IMR-90 (cell line): ENCODE measurements at regions not wholly inside any gene's neighbourhood (a gene's known extent, or its start where the extent isn't known, plus 50 kb on each side); places are given as distances from the start of the nearest gene placed in this dataset.

Source experiments
- ATAC-seq: fragments of 200-7000 bp; cut with Tn5 transposase; 2 replicates; pipeline ENCODE4 v1.9.1; 2020; ENCODE audit warnings: low read depth, mild to moderate bottlenecking, moderate library complexity
- BruUV-seq: library from RNA; stranded (reverse); fragments of 400-500 nt; replicated peaks from 2 replicates; lab custom pipeline; 2021; lab: Mats Ljungman, UMichigan
- CTCF ChIA-PET: fragments of 300-600 bp; formaldehyde crosslinking; extraction: SDS; loops from one replicate; lab custom pipeline; 2021; ENCODE audit warnings: antibody characterized with exemption; lab: Yijun Ruan, JAX
- POLR2A ChIA-PET: fragments of 300-600 bp; sonication (Branson Sonifier 250); formaldehyde crosslinking; loops from one replicate; lab custom pipeline; 2022; ENCODE audit warnings: antibody characterized with exemption; ENCODE audit not compliant: unreplicated experiment; lab: Charles Lee
- DNase-seq: peaks from one replicate; pipeline ENCODE4 v3.0.0; 2013
- H2AFZ ChIP-seq: replicated peaks from 2 replicates; pipeline ENCODE3; 2013; ENCODE audit warnings: low read length, mild to moderate bottlenecking; ENCODE audit not compliant: poor library complexity
- H2AK5ac ChIP-seq: 2 replicates; pipeline ENCODE4 v1.6.1; 2013; ENCODE audit warnings: low read depth, low read length, inconsistent platforms
- H2AK9ac ChIP-seq: replicated peaks from 2 replicates; pipeline ENCODE3; 2013; ENCODE audit warnings: mild to moderate bottlenecking, low read depth, low read length, moderate library complexity; ENCODE audit not compliant: poor library complexity
- H2BK120ac ChIP-seq: 2 replicates; pipeline ENCODE4 v1.6.1; 2013; ENCODE audit warnings: low read depth, low read length, inconsistent platforms
- H2BK15ac ChIP-seq: 3 replicates; pipeline ENCODE4 v1.6.1; 2013; ENCODE audit warnings: low read depth, low read length, inconsistent platforms
- H2BK20ac ChIP-seq: 2 replicates; pipeline ENCODE4 v1.6.1; 2013; ENCODE audit warnings: low read depth, mild to moderate bottlenecking, inconsistent platforms, low read length, moderate library complexity
- H2BK5ac ChIP-seq: 2 replicates; pipeline ENCODE4 v1.6.1; 2013; ENCODE audit warnings: mild to moderate bottlenecking, low read depth, low read length, inconsistent platforms; ENCODE audit not compliant: poor library complexity, severe bottlenecking
- H3K14ac ChIP-seq: replicated peaks from 2 replicates; pipeline ENCODE4 v1.6.1; 2013; ENCODE audit warnings: low read depth, low read length, inconsistent platforms
- H3K18ac ChIP-seq: 2 replicates; pipeline ENCODE4 v1.6.1; 2013; ENCODE audit warnings: low read depth, low read length, control low read depth
- H3K23ac ChIP-seq: 2 replicates; pipeline ENCODE4 v1.6.1; 2013; ENCODE audit warnings: low read depth, low read length, inconsistent platforms
- H3K27ac ChIP-seq: 2 replicates; pipeline ENCODE4 v1.5.1; 2013; ENCODE audit warnings: mild to moderate bottlenecking, control low read depth, low read length; ENCODE audit not compliant: insufficient read depth
- H3K27me3 ChIP-seq: 2 replicates; pipeline ENCODE4 v1.6.1; 2013; ENCODE audit warnings: low read length; ENCODE audit not compliant: control insufficient read depth, insufficient read depth
- H3K36me3 ChIP-seq: 2 replicates; pipeline ENCODE4 v1.6.1; 2013; ENCODE audit warnings: low read length, mixed read lengths; ENCODE audit not compliant: control insufficient read depth, insufficient read depth
- H3K4ac ChIP-seq: 2 replicates; pipeline ENCODE4 v1.6.1; 2013; ENCODE audit warnings: low read depth, low read length, inconsistent platforms
- H3K4me1 ChIP-seq: 2 replicates; pipeline ENCODE4 v1.6.1; 2013; ENCODE audit warnings: low read length, mixed read lengths; ENCODE audit not compliant: control insufficient read depth, insufficient read depth
- H3K4me2 ChIP-seq: 2 replicates; pipeline ENCODE4 v1.6.1; 2013; ENCODE audit warnings: low read depth, mild to moderate bottlenecking, control low read depth, low read length, moderate library complexity
- H3K4me3 ChIP-seq: 2 replicates; pipeline ENCODE4 v1.5.1; 2013; ENCODE audit warnings: low read depth, mild to moderate bottlenecking, control low read depth, low read length, moderate library complexity; ENCODE audit not compliant: insufficient read depth
- H3K56ac ChIP-seq: 2 replicates; pipeline ENCODE4 v1.6.1; 2013; ENCODE audit warnings: low read length, inconsistent platforms; ENCODE audit not compliant: insufficient read depth; ENCODE audit errors: extremely low read depth
- H3K79me1 ChIP-seq, 2 experiments: 2 replicates each; pipeline ENCODE4 v1.6.1; 2013; ENCODE audit warnings: low read length in 2 of 2, inconsistent platforms in 1 of 2, low read depth in 1 of 2
- H3K9ac ChIP-seq: 2 replicates; pipeline ENCODE4 v1.6.1; 2013; ENCODE audit warnings: low read depth, low read length, control low read depth
- H3K9me1 ChIP-seq: 2 replicates; pipeline ENCODE4 v1.6.1; 2013; ENCODE audit warnings: low read length, inconsistent platforms; ENCODE audit not compliant: insufficient read depth
- H3K9me3 ChIP-seq: 2 replicates; pipeline ENCODE4 v1.6.1; 2013; ENCODE audit warnings: low read length; ENCODE audit not compliant: control insufficient read depth, insufficient read depth
- H4K20me1 ChIP-seq: 2 replicates; pipeline ENCODE4 v1.6.1; 2013; ENCODE audit warnings: low read length, inconsistent platforms; ENCODE audit not compliant: insufficient read depth
- H4K5ac ChIP-seq: 2 replicates; pipeline ENCODE4 v1.6.1; 2013; ENCODE audit warnings: mild to moderate bottlenecking, low read depth, low read length, control low read depth
- H4K8ac ChIP-seq, 2 experiments: 2 replicates each; pipeline ENCODE4 v1.6.1; 2013; ENCODE audit warnings: low read depth in 2 of 2, low read length in 2 of 2, control low read depth in 1 of 2, inconsistent platforms in 1 of 2
- H4K91ac ChIP-seq: 2 replicates; pipeline ENCODE4 v1.6.1; 2013; ENCODE audit warnings: low read depth, low read length, inconsistent platforms; ENCODE audit not compliant: insufficient read depth
- BHLHE40 ChIP-seq: fragments of 150-350 bp; IDR thresholded peaks from 2 replicates; pipeline ENCODE4 v1.6.1; 2016; ENCODE audit warnings: mild to moderate bottlenecking, low read depth, low read length
- CEBPB ChIP-seq: IDR thresholded peaks from 2 replicates; pipeline ENCODE4 v1.6.1; 2012; ENCODE audit warnings: low read depth, low read length, improper control_type of control experiment
- CHD1 ChIP-seq: IDR thresholded peaks from 2 replicates; pipeline ENCODE4 v1.6.1; 2012; ENCODE audit warnings: low read depth, low read length, improper control_type of control experiment
- CTCF ChIP-seq: conservative IDR thresholded peaks from 2 replicates; pipeline ENCODE4 v1.5.1; 2012; ENCODE audit warnings: mild to moderate bottlenecking, low read depth, low read length, improper control_type of control experiment
- ELK1 ChIP-seq: fragments of 150-350 bp; IDR thresholded peaks from 2 replicates; pipeline ENCODE4 v1.6.1; 2016; ENCODE audit warnings: low read depth, mild to moderate bottlenecking, low read length, moderate library complexity, borderline replicate concordance
- FOS ChIP-seq: fragments of 150-350 bp; IDR thresholded peaks from 2 replicates; pipeline ENCODE4 v1.6.1; 2016; ENCODE audit warnings: low read depth, low read length
- MAFK ChIP-seq: IDR thresholded peaks from 2 replicates; pipeline ENCODE4 v1.6.1; 2012; ENCODE audit warnings: low read depth, low read length, improper control_type of control experiment
- MAZ ChIP-seq: IDR thresholded peaks from 2 replicates; pipeline ENCODE4 v1.6.1; 2012; ENCODE audit warnings: low read depth, mild to moderate bottlenecking, low read length, improper control_type of control experiment, moderate library complexity, borderline replicate concordance
- MXI1 ChIP-seq: IDR thresholded peaks from 2 replicates; pipeline ENCODE4 v1.6.1; 2012; ENCODE audit warnings: low read depth, mild to moderate bottlenecking, low read length, moderate library complexity, borderline replicate concordance
- NFE2L2 ChIP-seq: fragments of 150-350 bp; IDR thresholded peaks from 2 replicates; pipeline ENCODE4 v1.6.1; 2016; ENCODE audit warnings: low read depth, mild to moderate bottlenecking, low read length
- POLR2A ChIP-seq: IDR thresholded peaks from 2 replicates; pipeline ENCODE4 v1.6.1; 2012; ENCODE audit warnings: mild to moderate bottlenecking, low read depth, low read length
- RAD21 ChIP-seq: IDR thresholded peaks from 2 replicates; pipeline ENCODE4 v1.6.1; 2012; ENCODE audit warnings: low read length, improper control_type of control experiment
- RCOR1 ChIP-seq: IDR thresholded peaks from 2 replicates; pipeline ENCODE4 v1.6.1; 2012; ENCODE audit warnings: mild to moderate bottlenecking, low read length, improper control_type of control experiment; ENCODE audit not compliant: insufficient replicate concordance
- RFX5 ChIP-seq: IDR thresholded peaks from 2 replicates; pipeline ENCODE4 v1.8.0; 2012; ENCODE audit warnings: low read depth, mild to moderate bottlenecking, low read length, moderate library complexity
- SMC3 ChIP-seq: fragments of 150-350 bp; IDR thresholded peaks from 2 replicates; pipeline ENCODE4 v1.6.1; 2016; ENCODE audit warnings: low read depth, mild to moderate bottlenecking, antibody characterized with exemption, low read length, moderate library complexity
- USF2 ChIP-seq: fragments of 150-350 bp; IDR thresholded peaks from 2 replicates; pipeline ENCODE4 v1.6.1; 2017; ENCODE audit warnings: mild to moderate bottlenecking, antibody characterized with exemption, low read length, low read depth
- WGBS, 2 experiments: methylation state at CpG; one replicate each; pipeline versions ENCODE4 v1.1.5 to v1.1.7; 2013; ENCODE audit warnings: missing lambda C conversion rate in 2 of 2; ENCODE audit not compliant: insufficient read length in 1 of 2; ENCODE audit errors: extremely low coverage in 2 of 2; 5-methylcytosine and 5-hydroxymethylcytosine counted together
- dilution Hi-C: fragments of 300-500 bp; cut with HindIII; formaldehyde crosslinking; loops from one replicate; pipeline ENCODE4 v1.14.3; 2018; ENCODE audit warnings: low sequenced_read_pairs; ENCODE audit not compliant: unreplicated experiment
- in situ Hi-C: fragments of 300-500 bp; cut with MboI; formaldehyde crosslinking; loops from 3 replicates; pipeline ENCODE4 v1.14.3; 2019; ENCODE audit warnings: low sequenced_read_pairs, inconsistent platforms, mixed read lengths
- intact Hi-C: fragments of 100-400 bp; cut with micrococcal nuclease; formaldehyde crosslinking; loops from 2 replicates; pipeline ENCODE4 v1.10.0; 2022

GRCh38 chr2:129909651-129910418 lies 69.6 kb upstream of the RAB6C start:
- Histone ChIP-seq H3K4me2 (no peak overlapping the region), H2BK120ac (no peak overlapping the region), H2AK5ac (no peak overlapping the region), H3K9me3 (no peaks in the 10 kb centered on the region), H3K14ac (no peak overlapping the region), H4K5ac (no peak overlapping the region), H2AFZ (no peak overlapping the region), H3K9me1 (no peaks in the 10 kb centered on the region), H2BK20ac (no peak overlapping the region), H4K20me1 (no peaks in the 10 kb centered on the region), H3K27me3 (no peaks in the 10 kb centered on the region), H3K27ac (no peak overlapping the region), H3K18ac (no peak overlapping the region), H3K4ac (no peak overlapping the region), H4K91ac (no peak overlapping the region), H3K79me1 (no peaks in the 10 kb centered on the region), H3K56ac (no peak overlapping the region), H3K4me3 (no peak overlapping the region), H4K8ac (no peak overlapping the region), H3K4me1 (no peaks in the 10 kb centered on the region), H3K23ac (no peak overlapping the region), H3K9ac (no peak overlapping the region), H2AK9ac (no peak overlapping the region), H3K36me3 (no peaks in the 10 kb centered on the region), H2BK15ac (no peak overlapping the region), H2BK5ac (no peak overlapping the region)
- BruUV-seq: no TSS peak
- 49% methylated on average over 4 of the region's 15 CpGs; no CpG with 5 or more reads in 1 of the 2 experiments for WGBS, 2 experiments
- CTCF ChIA-PET: interaction anchor here (0.6 kb wide), 1 partner anchor 1344 kb away, joined by 3 read pairs; no protein-coding TSS in a partner anchor
- in situ Hi-C loops (no loop called here), intact Hi-C loops (no loop called here), dilution Hi-C loops (no loop called here)
- POLR2A ChIA-PET: no interaction called here
- DNase-seq (no peak), ATAC-seq (no peak)
- TF ChIP-seq CEBPB (no peak), CTCF (no peak), BHLHE40 (no peak), MXI1 (no peak), MAFK (no peak), RFX5 (no peak), SMC3 (no peak), CHD1 (no peak), ELK1 (no peak), NFE2L2 (no peak), RCOR1 (no peak), USF2 (no peak), RAD21 (no peak), POLR2A (no peak), FOS (no peak), MAZ (no peak)
